Liver (tissue), 3 donors: ENCODE measurements at regions not wholly inside any gene's neighbourhood (a gene's known extent, or its start where the extent isn't known, plus 50 kb on each side); places are given as distances from the start of the nearest gene placed in this dataset.

Experiments
- CTCF ChIP-seq: fragments of 150-350 bp; IDR thresholded peaks from 2 replicates; pipeline ENCODE4 v1.5.1; 2017; ENCODE audit warnings: improper control_type of control experiment, low read depth, low read length; ENCODE audit not compliant: missing input control
- JUND ChIP-seq, 2 donors: IDR thresholded peaks; 2 replicates each; pipeline ENCODE4 v1.6.1; 2016; ENCODE audit warnings: antibody characterized with exemption in 2 of 2
- NR2F2 ChIP-seq: IDR thresholded peaks from 2 replicates; pipeline ENCODE4 v1.6.1; 2016; ENCODE audit warnings: antibody characterized with exemption
- RAD21 ChIP-seq, 2 donors: IDR thresholded peaks; 2 replicates each; pipeline ENCODE4 v1.6.1; 2016; ENCODE audit warnings: antibody characterized with exemption in 2 of 2, mild to moderate bottlenecking in 2 of 2
- ZBTB33 ChIP-seq: IDR thresholded peaks from 2 replicates; pipeline ENCODE4 v1.6.1; 2016; ENCODE audit warnings: antibody characterized with exemption
- donor health status: healthy.
- donor health status: healthy.

GRCh38 chr9:86724529-86724928 is 222.8 kb downstream of the GAS1 start:
- TF ChIP-seq RAD21 (IDR thresholded peaks at IDR 0.05) (no peak), CTCF (no peak), ZBTB33 (no peak), NR2F2 (no peak), JUND (IDR thresholded peaks at IDR 0.05) (no peak)
